GM18499 (cell line): ENCODE measurements at regions not wholly inside any gene's neighbourhood (a gene's known extent, or its start where the extent isn't known, plus 50 kb on each side); places are given as distances from the start of the nearest gene placed in this dataset.
A peak's percentile ranks its signal among the peaks of the same experiment; 100 is the strongest.

Source experiments
- ATAC-seq: cut with Tn5 transposase; IDR thresholded peaks from one replicate; pipeline ENCODE4 v1.9.1; 2021; ENCODE audit warnings: moderate number of reproducible peaks; ENCODE audit not compliant: insufficient read depth, unreplicated experiment

DNA sequence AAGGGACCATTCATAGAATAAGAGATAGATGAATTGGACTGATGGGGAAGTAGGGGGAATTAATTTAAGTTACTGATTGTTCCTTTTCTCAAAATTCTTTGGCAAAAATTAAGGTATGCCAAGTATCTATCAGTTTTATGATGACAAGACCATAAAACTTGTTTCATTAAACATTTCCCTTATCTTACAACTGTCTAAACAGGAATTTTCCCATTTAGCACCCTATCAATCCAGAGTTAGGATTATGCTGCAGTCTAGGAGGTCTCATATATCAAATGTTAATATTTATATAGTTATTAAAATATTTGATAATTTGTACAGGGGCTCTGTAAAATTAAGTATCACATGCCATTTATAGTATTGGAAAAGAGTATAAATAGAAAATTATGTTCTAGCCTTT is 51.5 kb upstream of the ARID1B start:
- ATAC-seq, result no peak

DNA sequence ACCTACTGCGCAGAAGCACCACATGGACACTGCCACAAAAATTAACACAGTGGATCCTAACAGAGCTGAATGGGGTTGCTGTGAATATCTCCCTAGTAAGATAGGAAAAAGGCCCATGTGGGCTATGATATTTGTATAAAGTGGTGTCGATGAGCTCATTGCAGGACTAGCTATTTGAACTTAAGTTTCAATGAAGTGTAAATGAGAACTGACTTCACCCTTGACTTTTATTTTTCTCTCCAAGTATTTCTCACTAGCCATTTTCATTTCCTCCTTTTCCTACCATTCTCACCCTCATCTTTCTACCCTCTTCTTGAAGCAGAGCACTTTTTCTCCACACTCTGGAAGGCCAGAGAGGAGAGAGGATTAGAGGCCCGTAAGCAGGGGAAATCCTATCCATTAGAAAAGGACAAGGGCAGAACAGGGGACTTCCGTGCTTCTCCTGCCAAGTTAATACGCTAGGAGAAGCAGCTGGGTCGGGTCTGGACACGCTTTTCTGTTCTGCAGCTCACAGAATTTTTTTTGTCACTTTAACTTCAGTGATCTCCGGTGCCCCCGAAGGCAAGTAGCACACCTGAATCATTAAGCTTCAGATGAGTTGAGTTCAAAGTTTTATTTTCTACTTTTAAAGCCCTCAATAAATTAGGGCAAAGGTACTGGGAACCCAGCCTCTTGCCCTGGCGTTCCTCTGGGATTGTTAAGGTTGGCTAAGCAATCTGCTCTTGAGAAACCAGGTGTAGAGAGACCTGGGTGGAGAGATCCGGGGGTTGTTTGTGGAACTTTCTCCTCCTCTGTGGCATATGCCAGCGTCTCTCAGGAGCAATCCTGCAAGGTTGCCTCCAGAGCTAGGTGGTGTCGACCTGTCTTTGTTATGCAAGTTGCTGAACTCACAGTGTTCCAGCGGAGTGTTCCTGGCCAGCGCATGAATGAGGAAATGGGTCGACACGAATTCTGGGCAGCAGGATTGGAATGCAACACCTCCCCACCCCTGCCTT is 56.2 kb upstream of the ARID1B start:
- ATAC-seq, result peak; percentile 64

DNA sequence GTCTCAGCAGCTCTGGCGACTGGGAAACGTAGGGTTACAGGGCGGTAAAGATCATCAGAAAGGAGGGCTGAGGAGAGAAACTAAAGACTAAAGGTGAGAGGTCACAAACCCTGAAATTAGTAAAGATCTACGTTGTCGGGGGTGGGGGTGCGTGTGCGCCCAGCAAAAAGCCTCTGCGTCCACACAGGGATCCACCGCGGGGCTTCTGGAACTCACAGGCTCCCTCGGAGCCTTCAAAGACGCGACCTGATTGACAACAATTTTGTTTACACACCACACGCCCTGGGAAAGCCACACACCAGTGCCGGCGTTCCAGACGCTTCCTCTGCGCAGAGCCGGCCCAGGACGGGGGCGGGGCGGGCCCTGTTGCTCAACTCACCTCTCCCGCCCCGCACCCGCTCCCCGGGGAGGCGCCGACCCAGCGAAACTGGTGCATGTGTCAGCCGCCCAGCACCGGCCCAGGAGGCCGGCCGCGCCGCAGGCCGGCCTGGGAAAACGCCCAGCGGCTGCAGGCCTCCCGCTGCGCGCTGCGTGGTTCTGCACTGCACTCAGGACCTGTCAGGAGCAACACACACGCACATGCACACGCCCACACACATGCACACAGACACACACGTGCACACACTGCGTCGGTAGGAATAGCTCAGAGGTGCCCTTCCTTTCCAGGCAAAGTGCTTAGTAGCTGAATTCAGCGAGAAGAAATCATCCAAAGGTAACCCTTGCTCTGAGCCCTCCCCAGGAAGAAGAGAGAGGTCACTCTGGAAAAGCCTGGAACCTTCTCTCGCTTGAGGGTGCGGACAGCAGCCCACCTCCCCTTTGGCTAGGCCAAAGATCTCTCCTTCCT is 57.2 kb upstream of the ARID1B start:
- ATAC-seq, result peak; percentile 29

DNA sequence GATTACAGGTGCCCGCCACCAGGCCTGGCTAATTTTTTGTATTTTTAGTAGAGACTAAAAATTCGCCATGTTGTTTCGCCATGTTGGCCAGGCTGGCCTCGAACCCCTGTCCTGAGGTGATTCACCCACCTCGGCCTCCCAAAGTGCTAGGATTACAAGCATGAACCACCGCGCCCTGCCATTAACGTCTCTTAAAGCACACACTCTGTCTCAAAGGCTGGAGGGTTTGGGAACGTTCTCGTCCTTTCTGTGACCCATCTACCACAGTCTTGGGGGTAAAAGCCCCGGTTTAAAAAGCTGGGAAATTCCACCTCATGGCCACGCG is 57.8 kb upstream of the ARID1B start:
- no peak for ATAC-seq

DNA sequence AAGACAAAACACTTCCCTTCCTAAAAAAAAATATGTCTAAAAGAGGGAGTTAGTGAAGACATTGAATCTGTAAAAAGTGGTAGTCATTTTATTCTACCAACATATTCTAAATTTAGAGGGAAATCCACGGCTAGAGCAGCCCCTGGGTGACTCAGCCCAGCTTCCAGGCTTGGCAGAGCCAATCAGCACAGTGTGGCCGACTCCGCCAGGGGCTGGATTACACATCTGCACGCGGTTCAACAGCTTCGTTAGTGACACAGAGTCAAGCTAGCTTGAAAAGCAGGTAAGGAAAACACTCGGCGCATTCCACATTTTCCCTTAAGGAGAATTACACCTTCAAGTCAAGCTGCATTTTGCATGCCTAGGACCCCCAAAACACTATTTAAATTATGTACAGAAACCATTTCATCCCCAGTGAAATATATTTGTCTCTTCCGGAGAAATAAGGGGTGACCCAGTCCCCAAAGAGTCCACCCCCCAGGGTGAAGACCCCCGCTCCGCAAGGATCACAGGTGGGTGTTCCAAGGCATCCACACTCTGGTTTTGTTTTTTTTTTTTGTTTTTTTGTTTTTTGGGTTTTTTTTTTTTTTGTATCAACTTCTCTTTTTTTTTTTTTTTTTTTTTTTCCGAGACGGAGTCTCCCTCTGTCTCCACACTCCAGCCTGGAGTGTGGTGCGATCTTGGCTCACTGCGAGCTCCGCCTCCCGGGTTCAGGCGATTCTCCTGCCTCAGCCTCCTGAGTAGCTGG is 58.4 kb upstream of the ARID1B start:
- no peak for ATAC-seq

DNA sequence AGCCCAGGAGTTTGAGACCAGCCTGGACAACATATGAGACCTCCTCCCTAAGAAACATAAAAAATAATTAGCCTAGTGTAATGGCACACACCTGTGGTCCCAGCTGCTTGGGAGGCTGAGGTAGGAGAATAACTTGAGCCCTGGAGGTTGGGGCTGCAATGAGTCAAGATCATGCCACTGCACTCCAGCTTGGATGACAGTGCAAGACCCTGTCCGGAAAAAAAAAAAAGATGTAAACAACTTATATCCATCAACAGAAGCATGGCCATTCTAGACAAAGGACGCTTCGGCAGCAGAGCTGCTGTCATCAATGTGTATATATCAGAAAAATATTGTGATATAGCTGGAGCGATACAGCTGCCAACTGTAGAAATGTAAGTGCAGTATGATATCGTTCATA is 59.6 kb upstream of the ARID1B start:
- no peak for ATAC-seq

DNA sequence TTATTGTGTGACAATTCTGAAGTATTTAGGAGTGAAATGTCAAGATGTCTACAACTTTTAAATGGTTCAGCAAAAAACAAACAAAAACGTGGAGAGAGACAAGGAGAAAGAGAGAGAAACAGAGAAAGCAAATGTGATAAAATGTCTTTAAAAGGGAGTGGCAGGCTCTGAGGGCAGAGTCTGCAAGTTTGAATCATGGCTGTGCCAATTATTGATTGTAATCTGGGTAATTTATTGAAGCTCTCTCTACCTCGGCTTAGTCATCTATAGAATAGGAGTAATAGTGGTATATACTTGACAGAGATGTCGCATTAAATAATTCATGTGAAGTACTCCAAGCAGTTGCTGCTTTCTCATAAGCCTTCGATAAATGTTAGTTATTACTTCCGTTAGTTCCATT is 61.3 kb upstream of the ARID1B start:
- ATAC-seq, result no peak

DNA sequence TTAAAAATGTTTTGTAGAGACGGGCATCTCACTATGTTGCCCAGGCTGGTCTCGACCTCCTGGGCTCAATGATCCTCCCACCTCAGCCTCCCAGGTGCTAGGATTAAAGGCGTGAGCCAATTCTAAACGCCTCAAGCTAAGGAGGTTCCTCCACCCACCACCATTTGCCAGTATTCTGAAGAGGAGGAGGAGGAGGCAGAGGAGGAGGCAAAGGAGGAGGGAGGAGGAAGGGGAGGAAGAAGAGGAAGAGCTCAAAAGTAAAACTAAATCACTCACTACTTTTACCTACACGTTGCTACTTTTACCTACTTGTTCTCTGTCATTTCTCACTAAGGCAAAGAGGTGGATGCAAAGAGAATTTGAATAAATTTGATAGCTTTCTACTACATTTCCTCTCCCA is 63.6 kb upstream of the ARID1B start:
- no peak for ATAC-seq

DNA sequence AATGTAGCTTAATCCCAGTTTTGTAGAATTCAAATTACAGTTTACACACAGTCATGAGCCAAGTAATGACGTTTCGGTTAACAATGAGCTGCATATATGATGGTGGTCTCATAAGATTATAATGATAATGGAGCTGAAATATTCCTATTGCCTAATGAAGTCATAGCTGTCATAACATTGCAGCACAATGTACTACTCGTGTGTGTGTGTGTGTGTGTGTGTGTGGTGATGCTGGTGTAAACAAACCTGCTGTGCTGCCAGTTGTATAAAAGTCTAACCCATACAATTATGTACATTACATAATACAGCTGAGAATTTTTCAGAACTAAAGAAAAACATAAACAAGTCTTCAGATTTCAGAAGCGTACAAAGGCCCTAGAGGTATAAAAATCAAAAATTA is 66.7 kb upstream of the ARID1B start:
- no peak for ATAC-seq

DNA sequence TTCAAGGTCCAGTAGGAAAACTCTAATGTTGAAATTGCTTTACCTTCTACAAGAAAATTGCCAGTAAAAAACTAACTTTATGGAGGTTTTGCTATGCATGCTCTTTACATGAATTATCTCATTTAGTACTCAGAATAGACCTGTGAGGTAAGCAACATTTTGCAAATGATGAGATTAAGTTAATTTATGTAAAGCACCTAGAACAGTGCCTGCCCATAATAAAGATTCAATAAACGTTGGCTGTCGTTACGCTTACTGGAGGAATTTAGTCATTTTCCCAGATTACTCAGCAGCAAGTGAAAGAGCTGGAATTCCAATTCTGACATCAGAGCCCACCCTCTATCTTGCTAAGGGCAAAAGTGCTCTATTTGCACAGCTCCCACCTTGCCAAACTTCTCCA is 69.4 kb upstream of the ARID1B start:
- no peak for ATAC-seq

DNA sequence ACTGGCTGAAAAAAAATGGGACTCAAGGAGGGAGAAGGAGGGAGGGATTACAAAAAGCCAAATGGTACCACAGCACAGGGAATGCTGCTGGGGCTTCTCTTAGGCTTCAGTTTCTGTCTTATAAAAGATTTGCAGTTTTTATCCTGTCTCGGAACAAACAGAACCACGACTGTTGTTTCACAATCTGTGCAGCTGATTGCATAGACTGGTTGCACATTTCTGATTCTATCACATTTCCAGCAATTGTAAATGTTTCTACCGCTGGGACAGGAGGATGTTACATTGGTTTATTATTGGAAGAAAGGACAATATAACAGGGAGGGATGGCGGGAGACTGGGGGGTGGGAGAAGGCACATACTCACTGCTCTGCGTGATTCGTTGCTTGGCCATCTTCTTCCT is 73.5 kb upstream of the ARID1B start:
- no peak for ATAC-seq

DNA sequence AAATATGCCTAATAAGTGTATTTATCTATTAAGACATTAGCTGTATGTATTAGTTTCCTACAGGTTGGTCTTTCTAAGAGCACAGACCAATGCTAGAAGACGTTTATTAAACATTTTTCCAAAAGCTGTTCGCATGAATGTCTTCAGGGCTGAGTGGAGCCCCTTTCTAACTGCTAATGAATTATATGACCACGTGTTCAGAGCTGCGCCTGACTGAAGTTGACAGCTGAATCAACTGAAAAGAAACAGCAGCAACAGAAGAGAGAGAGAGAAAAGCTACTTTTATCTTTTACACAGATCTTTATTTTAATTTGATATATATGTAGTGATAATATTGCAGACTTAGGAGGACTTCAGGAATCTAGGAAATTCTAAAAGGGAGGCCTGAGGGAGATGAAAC is 75.2 kb upstream of the ARID1B start:
- ATAC-seq, result no peak

DNA sequence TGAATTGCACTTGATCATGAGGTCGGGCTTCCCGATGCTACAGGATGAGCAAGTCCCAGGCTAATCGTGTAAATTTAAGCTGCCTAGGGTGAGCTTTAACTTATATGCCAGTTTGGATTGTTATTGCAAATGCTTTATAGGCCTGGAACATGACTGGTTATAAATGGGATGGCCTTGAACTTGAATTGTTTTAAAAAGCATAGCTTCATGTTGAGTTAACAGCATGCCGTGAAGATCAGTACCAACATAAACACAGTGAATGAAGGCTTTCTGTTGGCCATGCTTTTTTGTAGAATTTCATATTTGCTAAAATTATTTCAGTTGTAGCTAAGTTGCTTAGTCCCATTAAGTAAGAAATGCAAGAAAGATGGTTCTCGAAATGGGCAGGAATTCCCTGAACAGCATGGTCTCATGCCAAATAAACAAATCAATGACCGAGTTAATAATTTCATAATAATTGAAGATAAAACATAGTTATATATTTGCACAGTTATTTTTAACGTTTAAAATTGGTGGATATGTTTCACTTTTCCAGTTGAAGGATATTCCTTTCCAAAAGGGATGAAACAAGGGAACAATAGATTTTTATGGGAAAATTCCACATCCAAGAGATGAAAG is 76.6 kb upstream of the ARID1B start:
- ATAC-seq, result no peak

DNA sequence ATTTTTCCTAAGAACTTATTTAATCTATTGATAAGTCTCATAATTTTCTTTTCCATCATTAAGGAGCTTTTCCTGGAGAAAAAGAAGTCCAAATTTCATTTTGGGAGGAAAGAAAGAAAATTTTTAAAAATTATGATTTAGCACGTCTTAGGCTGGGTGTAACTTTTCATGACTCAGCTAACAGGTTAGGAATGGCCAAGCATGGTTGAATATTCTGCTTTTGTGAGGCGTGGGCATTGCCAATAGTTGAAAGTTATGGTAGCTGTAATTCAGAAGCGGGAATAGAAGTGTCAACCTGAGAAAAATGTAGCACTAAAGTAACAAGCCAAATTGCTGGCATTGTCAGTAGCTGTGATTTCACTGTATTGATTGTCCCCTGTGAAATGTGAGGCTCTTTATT is 77.2 kb upstream of the ARID1B start:
- ATAC-seq, result no peak

DNA sequence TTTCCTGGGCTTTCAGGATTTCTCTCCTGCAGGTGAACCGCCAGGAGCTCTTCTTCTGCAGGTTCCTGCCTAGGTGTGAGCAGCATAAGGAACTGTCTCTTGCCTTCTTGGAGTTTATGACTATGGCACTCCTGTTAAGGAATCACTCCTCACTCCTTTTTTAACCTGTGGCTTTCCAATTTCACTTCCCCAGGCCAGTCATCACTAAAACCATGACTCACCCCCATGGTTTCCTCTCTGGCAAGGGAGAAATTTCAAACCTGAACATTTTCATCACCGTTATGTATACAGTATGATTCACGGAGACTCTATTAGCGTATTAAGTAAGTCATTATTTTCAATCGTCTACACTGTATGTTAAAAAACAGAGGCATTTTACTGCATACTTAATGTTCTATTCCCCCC is 78.2 kb upstream of the ARID1B start:
- ATAC-seq, result peak; percentile 30

DNA sequence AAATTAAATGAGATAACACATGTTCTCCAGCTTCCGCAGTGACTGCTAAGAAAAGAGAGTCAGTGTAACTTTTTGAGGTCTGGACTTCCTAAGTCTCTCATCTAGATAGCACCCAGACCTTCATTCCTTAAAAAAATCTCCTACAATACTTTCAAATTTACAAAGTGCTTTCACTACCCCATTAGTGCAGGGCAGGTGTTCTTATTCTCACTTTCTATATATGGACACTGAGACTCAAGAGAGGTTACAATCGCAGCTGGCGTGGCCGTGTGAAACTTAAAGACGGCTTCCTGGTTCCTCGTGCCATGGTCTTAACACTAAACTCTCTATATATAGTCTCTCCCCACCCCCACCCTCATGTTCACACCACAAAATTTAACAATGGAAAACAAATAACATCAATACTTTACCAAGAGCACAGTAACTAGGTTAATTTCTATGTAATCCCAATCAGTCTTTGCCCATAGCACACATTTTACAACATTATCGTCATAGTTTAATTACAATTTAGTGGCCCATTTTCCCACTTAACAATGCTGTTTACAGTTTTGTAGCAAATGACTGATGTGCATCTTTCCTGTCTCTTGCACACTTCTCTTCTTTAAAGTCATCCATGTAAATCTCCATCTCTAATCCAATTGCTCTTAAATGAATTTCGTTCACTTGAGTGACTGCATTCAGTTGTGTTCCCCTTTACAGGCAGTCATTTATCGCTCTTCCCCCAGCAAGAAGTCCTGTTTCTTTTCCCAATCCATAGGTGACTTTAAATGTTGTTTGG is 78.8 kb upstream of the ARID1B start:
- ATAC-seq, result peak; percentile 70

DNA sequence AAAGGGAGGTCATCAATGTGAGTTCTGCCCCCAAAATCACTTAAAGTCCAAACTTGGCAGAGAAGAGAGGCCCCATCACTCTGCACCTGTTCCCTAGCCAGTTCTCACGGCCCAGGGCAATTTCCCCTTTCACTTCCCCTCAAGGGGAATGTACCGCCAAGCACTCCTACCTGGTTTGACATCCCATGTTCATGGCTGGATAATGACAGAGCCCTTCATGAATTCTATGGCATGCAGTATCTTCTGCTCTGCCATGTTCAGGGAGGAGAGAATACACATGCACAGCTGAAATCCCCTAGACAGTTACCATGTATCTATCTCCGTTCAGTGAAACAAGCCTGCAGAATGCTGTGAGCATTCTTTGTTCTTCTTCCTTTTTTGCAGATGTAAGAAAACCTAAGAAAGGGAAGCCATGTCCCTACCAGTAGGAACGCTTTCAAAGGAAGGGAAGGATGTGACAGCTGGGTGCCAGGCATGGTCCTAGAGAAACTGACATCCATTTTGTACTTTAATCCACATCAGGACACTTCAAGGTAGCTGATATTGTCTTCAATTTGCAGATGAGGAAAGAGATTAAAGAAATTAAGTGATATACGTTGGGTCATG is 79.8 kb upstream of the ARID1B start:
- ATAC-seq, result no peak

DNA sequence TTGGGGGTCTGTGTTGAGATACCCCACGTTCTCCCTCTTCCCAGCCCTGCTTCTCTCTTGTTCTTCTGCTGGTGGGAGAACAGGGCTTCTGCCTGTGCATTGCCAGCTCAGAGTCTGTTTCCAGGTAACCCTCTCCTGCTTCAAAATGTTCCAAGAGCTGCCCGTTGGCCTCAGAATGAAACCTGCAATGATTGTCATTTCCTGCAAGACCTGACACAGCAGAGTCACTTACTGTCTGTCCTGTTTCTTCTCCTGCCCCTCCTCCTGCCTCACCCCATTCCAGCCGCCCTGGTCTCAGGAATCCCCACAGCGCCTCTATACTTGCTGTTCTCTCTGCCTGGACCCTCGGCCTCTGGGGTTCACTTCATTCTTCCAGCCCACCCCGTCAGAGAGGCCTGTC is 81.4 kb upstream of the ARID1B start:
- ATAC-seq, result no peak

DNA sequence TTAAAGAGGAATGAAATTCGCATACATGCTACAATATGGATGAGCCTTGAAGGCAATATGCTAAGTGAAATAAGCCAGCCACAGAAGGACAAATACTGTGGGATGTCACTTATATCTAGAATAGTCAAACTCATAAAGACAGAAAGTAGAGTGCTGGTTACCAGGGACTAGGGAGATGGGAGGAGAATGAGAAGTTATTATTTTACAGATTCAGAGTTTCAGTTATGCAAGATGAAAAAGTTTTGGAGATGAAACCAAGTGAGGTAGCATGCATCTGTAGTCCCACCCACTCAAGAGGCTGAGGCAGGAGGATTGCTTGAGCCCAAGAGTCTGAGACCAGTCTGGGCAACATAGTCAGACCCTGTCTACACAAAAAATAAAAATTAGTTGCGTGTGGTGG is 82.5 kb upstream of the ARID1B start:
- no peak for ATAC-seq
